GM19099 (cell line): ENCODE measurements at regions not wholly inside any gene's neighbourhood (a gene's known extent, or its start where the extent isn't known, plus 50 kb on each side); places are given as distances from the start of the nearest gene placed in this dataset.

ENCODE experiments used
- POLR2A ChIP-seq: IDR thresholded peaks from 3 replicates; pipeline ENCODE4 v1.6.1; 2011; ENCODE audit warnings: low read depth; ENCODE audit not compliant: insufficient read length; ENCODE audit errors: extremely low read depth

DNA sequence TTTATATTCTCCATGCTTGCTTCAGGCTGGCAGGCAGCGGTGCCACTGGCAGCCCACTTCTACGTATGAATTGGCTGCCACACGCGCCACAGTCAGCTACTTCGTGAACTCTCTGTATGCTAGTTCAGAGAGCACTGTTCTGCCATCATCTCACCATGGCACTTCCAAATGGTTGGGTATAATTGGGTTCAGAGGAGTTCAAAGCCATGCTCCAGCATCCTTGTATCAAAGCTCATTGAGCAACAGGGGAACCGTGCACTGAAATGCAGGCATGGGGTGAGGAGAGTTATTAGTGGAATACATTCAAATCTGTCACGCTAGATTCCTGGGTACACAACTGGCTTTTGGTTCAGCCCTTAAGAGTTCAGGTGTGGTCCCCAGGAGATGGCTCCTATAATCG lies 519.9 kb upstream of the NOX3 start:
- TF ChIP-seq POLR2A: no peak

DNA sequence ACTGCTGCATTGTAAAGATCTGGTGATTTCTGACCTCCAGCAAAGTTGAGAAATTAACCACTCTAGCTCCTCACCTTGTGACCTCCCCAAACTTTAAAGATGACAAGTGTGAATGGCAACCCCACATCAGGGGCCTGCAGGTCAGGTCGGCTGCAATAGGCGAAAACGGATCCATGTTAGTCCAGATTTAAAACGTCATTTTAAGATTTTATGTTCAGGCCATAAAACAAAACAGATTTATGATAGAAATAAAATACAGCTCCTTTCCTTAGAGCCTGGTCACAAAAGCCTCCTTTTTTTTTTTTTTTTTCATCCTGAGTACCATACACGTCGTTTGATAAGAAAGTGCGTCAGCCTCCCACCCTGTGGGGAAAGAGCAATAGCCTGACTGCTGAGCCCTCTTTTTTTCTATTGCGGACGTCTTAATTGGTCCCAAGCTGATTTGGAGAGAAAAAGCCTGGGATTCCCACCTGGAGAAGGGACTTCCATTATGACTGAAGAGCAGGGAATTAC lies 519.2 kb upstream of the NOX3 start:
- TF ChIP-seq POLR2A: no peak

DNA sequence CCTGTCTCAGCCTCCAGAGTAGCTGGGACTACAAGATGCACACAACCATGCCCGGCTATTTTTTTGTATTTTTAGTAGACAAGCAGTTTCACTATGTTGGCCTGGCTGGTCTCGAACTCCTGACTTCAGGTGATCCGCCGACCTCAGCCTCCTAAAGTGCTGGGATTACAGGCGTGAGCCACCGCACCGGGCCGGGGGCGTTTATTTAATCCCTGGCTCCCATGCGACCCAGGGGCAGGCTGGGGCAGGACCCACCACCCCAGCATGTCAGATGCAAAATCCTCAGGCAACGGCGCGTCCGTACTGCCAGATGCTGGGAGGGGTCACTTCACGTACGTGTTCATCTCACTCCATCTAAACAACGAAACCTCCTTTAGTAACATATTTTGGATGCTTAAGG lies 518.7 kb upstream of the NOX3 start:
- no peak for TF ChIP-seq POLR2A

DNA sequence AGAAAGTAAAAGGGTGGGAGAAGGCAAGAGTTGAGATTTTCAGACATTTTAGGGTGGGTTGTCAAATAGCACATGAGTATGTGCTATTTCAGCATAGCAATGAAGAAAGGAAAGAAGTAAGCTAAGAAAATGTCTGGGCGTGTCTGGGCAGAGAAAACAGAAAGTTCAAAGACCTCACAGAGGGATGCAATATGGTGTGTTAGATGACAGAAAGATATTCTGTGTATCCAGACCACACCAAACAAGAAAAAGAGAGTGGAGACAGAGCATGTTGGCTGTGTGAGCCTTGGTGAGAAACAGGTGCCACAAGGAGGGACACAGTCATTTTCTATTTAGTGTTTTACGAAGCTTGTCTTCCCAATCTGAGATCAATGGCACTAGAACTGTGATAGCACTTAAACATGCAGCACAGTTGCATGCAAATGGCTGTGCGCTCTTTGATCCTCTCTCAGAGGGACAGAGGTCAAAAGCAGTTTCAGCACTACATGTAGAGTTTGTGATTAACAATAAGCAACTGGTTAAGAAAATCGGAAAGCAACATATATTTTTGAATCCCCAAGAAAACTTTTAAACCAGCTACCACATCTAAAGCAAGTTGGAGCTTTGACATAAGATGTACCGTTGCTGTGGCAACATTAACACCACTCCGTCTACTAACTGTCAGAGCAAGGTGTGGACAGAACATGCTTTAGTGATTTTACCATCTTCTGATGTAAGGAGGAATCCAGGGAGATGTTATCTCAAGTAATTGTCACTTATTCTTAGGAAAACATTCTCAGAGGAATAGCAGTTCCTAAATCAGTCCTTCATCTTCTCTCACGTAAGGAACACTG lies 515.5 kb upstream of the NOX3 start:
- no peak for TF ChIP-seq POLR2A

DNA sequence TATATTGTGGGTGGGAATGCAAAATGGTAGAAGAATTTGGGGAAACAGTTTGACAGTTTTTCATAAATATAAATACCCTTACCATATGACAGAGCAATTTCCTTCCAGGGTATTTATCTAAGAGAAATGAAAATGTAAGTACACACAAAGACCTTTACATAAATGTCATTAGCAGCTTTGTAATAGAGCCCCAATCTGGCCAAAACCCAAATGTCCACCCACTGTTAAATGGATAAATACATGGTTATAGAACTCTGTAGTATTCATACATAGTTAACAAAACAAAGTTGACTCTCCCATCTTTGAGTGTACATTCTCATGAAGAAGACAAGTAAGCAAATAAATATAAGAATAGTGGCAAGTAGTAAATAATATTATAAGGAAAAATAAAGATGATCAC lies 514.8 kb upstream of the NOX3 start:
- no peak for TF ChIP-seq POLR2A

DNA sequence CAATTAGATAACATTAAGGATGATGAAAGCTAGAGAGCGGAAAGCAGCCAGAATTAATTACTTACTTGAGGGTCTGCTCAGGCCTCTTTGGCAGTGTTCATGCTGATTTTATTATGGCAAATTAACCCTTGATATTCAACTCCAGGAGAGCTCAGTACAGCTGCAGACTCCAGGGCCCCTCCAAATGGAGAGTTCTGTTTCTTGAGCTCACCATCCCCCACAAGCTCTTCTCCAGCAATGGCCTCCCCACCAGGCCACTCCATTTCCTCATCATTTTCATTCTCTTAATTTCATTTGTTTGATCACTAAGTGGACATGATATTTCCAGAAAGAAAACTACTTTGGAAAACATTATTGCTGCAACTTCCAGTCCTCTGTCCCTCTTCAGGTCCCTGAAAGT lies 513.3 kb upstream of the NOX3 start:
- no peak for TF ChIP-seq POLR2A

DNA sequence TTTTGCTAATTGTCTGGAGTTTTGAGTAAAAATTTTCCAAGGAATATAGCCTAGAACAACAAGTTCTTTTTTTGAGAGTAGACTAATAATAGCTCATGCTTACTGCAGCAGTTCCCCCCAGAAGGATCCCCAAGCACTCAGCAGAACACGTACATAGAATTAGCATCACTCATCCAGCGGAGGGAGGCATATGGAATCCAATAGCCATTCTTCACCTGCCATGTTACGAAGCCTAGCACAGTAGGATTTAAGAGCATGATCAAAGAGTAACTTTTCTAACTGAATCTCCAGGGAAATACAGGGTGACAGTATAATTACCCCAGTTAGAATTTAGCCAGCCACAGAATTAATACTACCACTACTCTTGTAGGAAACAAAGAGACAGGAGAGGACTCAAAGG lies 511.7 kb upstream of the NOX3 start:
- TF ChIP-seq POLR2A: no peak

DNA sequence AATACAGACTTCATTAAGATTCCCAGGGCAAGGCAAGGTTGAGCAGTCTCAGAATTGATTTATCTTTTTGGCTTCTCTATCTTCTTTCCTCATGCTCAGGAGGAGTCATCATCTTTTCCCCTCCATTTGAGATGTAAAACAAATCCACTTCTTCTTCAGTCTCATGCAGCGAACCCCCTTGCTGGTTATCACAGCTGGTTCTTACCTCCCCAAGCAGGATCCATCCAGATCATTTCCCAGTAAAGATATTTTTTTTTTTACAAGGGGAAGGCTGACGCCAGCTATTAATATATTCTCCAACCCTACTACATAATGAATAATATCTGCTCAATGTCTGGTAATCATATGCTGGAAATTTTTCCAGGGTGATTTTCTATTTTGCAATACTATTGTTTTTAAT lies 508.9 kb upstream of the NOX3 start:
- no peak for TF ChIP-seq POLR2A

DNA sequence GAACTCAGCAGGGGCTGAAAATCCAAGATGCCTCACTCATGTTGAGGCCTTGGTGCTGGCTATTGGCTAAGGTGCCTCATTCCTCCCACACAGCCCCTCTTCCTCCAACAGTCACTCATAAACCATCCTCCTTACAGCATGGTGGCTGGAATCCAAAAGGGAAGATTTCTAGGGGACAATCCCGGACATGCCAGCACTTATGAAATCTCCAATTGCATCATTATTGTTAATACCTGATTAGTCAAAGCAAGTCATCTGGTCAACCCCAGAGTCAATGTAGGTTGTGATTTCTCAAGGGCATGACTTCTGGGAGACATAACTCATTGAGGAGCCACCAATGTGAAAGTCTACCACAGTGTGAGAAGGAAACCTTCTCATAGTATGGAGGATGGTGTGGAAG lies 506.6 kb upstream of the NOX3 start:
- TF ChIP-seq POLR2A: no peak

DNA sequence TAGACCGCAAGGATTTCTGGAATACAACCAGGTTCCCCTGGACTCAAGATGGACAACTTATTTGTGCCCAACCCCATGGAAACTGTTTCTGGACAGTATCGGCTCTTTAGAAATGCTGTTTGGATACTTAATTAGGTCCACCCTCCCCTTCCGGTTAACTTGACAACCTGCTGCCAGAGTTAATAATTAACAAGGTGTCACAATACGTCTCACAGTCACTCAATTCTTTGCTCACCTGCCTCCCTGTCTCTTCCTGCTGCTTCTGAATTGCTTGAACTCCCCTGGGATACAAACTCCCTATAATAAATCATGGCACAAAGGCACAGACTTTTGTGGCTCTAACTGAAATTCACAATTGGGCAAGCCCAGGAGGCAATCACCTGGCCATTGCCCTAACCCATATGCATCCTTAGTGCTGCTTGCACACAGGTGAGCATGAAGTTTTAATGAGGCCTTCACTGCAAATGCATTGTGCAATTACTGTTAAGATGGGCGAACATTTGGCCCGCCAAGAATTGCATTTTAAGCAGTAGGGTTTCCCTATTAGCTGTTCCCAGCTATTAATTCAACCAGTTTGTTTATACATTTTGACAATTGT lies 504.4 kb upstream of the NOX3 start:
- TF ChIP-seq POLR2A: no peak

DNA sequence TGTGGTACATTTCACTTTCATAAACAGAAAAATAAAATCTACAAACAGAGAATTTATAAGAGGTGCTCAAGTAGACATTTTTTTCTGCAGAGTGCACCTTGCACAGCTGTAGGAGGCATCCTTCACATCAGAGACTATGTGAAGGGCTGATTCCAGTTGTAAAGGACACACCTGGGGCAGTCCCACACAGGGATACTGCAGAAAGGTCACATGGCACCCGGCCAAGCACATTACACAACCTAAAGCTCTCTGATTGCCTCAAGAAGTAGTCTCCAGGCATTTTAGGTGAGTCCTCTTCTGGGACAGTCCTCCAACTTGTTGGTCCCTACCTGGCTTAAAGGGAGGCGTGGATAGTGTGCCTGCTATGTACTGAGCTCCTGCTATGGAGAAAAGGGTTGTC lies 502.9 kb upstream of the NOX3 start:
- no peak for TF ChIP-seq POLR2A

DNA sequence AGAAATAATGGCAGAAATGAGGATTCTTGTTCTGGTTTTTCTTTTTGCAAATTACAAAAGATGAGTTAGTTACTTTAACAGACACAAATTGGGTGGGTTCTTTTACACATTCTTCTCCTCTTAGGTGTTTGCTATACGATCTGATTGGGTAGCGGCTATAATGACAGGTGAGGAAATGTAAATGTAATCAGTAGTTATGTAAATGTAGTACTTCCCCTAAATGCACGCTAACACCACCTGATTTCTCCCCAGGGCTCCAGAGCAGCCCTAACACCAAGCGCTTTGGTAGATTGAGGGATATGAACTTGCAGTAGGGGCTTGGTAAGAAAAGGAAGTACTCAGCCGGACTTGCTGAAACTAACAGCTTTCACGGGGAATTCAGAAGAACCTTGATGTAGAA lies 499.4 kb upstream of the NOX3 start:
- TF ChIP-seq POLR2A: no peak

DNA sequence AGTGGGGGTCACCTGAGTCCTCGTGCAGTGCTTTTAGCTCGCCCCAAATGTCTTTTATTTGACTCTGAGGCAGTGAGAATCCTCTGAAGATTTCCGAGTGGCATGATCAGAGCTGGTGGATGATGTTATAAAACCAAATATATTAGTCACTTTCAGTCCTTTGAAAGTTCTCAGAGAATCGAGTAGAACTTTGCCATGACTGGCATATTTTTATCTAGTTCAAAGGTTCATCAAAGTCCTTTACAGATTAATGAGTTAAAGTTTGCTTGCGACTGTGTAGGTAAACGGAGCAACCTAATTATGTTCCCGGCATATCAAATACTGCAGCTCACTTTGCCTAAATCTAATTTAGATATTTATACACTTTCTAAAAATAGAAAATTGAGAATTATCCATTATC lies 498.5 kb upstream of the NOX3 start:
- no peak for TF ChIP-seq POLR2A

DNA sequence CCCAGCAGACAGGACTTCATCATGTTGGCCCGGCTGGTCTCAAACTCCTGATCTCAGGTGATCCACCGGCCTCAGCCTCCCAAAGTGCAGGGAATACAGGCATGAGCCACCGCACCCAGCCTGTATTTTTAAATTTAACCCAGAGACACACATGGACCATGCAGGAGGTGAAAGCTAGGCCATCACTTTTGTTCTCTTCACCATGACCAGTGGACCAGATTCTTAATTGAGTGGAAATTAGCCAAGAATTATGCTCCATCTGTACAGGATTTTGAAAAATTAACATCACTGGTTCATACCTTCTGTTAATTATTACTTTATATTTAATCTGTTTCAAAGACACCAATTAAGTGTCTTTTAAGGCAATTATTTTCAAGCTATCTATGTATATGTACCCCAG lies 493.6 kb upstream of the NOX3 start:
- no peak for TF ChIP-seq POLR2A

DNA sequence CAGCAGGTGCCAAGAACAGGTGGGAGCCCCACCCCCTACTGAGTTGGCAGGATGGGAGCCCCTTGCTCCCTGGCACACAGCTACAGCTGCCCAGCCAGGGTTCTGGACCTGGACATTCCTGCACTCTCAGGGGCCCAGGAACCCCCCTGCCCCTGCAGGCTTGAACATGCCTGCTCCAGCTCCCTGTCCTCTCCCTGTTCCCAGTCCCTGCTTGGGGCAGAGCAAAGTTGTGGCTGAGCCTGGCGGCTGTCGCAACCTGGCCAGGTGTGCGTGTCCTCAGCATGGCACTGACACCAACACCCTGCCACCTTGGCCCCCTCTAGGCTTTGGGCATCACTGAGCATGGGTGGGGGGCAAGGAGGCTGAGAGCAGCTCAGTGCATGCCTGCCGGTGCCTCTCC lies 491.2 kb upstream of the NOX3 start:
- no peak for TF ChIP-seq POLR2A

DNA sequence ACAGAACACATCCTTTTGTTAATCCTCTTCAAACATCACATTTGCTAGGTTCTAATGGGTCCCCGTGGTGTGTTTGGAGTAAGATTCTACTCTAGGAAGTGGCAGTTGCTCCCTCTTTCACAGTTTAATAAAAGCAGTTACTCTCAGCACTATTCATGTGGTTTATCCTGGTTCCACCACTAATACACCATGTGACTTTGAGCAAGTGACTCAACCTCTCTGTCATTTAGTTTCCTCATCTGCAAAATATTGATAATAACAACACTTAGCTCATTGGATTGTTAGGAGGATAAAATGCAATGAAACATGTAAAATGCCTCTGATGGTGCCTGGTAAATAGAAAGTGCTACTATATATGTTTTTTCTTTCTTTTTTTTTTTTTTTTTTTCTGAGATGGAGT lies 488.0 kb upstream of the NOX3 start:
- TF ChIP-seq POLR2A: no peak
